ENCODE measurements at regions not wholly inside any gene's neighbourhood (a gene's known extent, or its start where the extent isn't known, plus 50 kb on each side); places are given as distances from the start of the nearest gene placed in this dataset.

- no peak for TF ChIP-seq CTCF (IDR thresholded peaks at IDR 0.05 in 2 of 3, conservative IDR thresholded peaks at IDR 0.05 in 1 of 3; ENCODE audit: control insufficient read depth in 2 of 3, extremely low read depth in 1 of 3, insufficient read depth in 1 of 3, low read depth in 3 of 3, low read length in 3 of 3)
- TF ChIP-seq, protein P1, sequence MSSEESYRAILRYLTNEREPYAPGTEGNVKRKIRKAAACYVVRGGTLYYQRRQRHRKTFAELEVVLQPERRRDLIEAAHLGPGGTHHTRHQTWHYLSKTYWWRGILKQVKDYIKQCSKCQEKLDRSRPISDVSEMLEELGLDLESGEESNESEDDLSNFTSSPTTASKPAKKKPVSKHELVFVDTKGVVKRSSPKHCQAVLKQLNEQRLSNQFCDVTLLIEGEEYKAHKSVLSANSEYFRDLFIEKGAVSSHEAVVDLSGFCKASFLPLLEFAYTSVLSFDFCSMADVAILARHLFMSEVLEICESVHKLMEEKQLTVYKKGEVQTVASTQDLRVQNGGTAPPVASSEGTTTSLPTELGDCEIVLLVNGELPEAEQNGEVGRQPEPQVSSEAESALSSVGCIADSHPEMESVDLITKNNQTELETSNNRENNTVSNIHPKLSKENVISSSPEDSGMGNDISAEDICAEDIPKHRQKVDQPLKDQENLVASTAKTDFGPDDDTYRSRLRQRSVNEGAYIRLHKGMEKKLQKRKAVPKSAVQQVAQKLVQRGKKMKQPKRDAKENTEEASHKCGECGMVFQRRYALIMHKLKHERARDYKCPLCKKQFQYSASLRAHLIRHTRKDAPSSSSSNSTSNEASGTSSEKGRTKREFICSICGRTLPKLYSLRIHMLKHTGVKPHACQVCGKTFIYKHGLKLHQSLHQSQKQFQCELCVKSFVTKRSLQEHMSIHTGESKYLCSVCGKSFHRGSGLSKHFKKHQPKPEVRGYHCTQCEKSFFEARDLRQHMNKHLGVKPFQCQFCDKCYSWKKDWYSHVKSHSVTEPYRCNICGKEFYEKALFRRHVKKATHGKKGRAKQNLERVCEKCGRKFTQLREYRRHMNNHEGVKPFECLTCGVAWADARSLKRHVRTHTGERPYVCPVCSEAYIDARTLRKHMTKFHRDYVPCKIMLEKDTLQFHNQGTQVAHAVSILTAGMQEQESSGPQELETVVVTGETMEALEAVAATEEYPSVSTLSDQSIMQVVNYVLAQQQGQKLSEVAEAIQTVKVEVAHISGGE (CRISPR knock-in tag; IDR thresholded peaks at IDR 0.05): no peak
- no peak for TF ChIP-seq MTA2 (IDR thresholded peaks at IDR 0.05; ENCODE audit: low read depth)
- no peak for TF ChIP-seq POLR2AphosphoS2 (IDR thresholded peaks at IDR 0.05; ENCODE audit: low read depth, low read length)
- no peak for TF ChIP-seq ZNF274 (IDR thresholded peaks at IDR 0.05; ENCODE audit: insufficient read depth, insufficient read length)
- TF ChIP-seq ZBTB33 (IDR thresholded peaks at IDR 0.05): no peak
- TF ChIP-seq, protein P2, sequence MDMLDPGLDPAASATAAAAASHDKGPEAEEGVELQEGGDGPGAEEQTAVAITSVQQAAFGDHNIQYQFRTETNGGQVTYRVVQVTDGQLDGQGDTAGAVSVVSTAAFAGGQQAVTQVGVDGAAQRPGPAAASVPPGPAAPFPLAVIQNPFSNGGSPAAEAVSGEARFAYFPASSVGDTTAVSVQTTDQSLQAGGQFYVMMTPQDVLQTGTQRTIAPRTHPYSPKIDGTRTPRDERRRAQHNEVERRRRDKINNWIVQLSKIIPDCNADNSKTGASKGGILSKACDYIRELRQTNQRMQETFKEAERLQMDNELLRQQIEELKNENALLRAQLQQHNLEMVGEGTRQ (IDR thresholded peaks at IDR 0.05; ENCODE audit: borderline replicate concordance, low read depth, low read length): no peak
- TF ChIP-seq ZSCAN29 (IDR thresholded peaks at IDR 0.05): no peak
- no peak for TF ChIP-seq LARP7 (IDR thresholded peaks at IDR 0.05)
- TF ChIP-seq POLR2A (IDR thresholded peaks at IDR 0.05; ENCODE audit: low read depth, low read length): no peak
- TF ChIP-seq FOXM1 (IDR thresholded peaks at IDR 0.05; ENCODE audit: low read depth, low read length): no peak
- no peak for TF ChIP-seq NRF1 (conservative IDR thresholded peaks at IDR 0.05; ENCODE audit: low read depth, low read length)
- no peak for TF ChIP-seq RCOR1 (conservative IDR thresholded peaks at IDR 0.05; ENCODE audit: low read depth, low read length)
These were observed 290.0 kb downstream of the MZT1 start for GRCh38 chr13:72437458-72437857.
